GM21526 (cell line): ENCODE measurements at regions not wholly inside any gene's neighbourhood (a gene's known extent, or its start where the extent isn't known, plus 50 kb on each side); places are given as distances from the start of the nearest gene placed in this dataset.
"Not testable (repeated sequence)": the region's sequence is repeated elsewhere in the genome, so short reads cannot be mapped to it uniquely, and the experiment has no call there.

Experiments used
- ATAC-seq: cut with Tn5 transposase; IDR thresholded peaks from one replicate; pipeline ENCODE4 v1.9.1; 2021; ENCODE audit warnings: moderate library complexity; ENCODE audit not compliant: unreplicated experiment, low FRiP score

DNA sequence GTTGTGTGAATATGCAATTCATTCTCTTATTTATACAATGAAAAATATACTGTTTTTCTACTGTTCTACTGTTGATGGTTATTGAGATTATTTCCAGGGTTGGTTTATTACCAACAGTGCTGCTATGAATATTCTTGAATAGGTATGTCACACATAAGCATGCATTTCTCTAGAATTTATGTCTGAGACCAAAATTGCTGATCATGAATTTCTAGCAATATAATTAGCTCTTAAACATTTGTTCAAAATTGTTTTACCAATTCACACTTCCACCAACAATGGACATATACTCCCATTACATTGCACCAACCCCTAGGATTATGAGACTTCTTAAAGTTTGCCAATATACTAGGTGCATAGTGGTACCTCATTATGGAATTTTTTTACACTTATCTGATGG lies 164.1 kb upstream of the KCNQ5 start:
- ATAC-seq = no peak

DNA sequence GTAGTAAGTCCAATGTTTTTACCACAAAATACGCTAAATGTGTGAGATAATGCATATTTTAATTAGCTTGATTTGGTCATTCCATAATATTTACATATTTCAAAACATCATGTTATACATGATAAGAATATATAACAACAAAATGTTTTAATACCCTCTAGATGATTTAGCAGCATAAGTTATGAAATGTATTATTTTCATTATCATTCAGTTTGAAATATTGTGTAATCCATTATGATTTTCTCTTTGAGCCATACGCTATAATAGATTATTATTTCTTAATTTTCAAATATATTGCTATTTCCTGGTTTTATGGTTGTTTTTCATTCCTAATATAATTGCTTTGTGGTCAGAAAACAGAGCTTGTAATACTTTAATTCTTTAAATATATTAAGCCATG lies 163.3 kb upstream of the KCNQ5 start:
- no peak for ATAC-seq

DNA sequence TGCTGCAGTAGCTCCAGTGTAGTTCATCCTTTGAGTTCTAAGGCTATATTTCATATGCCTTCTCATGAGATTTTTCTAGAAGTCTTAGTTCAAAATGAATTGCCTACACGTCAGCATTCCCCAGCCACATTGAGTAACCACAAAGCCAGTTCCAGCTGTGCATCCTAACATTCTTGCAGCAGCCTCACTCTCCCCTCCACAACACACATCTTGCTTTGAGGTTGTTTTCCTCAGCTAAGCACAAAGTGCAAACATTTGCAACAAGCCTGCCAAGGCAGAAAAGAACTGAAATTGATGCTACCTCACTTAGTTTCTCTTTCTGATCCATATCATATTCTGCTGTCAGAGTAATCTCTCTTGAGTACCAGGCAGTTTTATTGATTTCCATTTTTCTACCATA lies 160.7 kb upstream of the KCNQ5 start:
- no peak for ATAC-seq

DNA sequence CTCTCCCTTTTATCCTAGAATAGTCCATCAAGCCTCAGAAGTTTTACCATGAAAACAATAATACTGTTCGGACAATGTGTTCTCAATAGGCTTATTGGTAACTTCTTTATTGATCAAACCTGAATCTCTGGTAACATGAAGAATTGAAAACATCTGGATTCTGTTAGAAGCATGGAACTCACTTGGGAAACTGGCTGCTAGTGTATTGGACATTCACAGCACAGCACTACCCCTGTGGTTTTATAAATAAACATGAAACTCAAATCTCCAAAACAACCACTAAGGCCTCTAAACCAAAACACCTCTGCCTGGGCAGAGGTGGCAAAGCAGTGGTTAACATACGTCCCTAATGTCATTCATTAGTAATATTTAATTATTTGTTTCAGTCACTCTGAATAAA lies 157.6 kb upstream of the KCNQ5 start:
- ATAC-seq = no peak

DNA sequence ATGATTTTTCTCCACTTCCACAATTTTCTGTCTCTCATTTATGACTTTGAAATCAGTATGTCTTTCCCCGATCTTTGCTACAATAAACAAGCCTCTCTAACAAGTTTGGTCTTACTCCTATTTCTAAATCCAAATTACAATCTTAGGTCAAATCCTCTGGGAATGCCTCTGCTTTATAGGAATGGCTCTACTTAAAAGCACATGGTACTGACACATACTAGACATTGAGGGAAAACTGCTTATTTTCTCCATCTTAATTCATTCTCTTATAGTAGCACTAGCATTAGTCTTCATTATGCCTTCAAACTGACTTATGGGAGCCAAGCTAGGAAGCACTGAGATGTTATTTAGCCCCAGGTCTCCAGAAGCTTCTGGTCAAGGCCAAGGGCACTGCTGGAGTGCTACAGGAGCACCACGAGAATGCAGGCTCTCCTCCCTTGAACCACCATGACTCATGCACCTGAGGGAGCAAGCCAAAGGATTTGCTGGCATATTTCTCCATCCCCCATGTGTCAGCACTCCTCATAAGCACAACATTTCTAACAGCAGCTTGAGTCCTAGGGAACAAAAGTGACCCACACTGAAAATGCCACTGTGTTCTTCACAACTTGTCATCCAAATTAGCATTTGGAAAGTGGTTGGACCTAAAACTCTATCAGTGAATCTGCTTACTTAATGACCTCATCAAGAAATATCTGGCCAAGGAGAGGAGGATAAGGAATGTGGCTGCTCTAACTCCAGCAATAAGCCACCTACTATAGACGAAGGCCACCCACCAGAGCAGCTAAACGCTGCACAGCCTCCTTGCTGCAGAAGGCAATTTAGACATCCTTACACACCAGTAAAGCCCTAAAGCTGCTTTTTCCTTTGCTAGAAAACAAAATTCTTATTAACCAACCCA lies 156.8 kb upstream of the KCNQ5 start:
- ATAC-seq = no peak

DNA sequence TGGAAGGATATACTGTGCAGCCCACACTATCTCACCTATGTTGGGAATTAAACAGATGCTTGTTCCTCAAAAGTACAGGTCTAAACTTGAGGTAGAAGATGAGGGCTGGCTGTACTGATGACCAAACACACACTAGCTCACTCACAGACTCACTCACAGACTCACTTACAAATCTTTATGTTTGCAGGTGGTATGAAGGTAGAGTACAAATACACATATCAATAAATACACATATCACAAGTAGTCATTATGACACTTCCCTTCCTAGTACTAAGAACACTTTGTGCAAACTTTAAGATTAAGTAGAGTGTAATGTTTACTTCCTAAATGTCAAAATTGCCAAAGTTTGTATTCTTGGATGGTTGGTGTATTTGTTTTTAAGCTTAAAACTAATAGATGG lies 155.4 kb upstream of the KCNQ5 start:
- no peak for ATAC-seq

DNA sequence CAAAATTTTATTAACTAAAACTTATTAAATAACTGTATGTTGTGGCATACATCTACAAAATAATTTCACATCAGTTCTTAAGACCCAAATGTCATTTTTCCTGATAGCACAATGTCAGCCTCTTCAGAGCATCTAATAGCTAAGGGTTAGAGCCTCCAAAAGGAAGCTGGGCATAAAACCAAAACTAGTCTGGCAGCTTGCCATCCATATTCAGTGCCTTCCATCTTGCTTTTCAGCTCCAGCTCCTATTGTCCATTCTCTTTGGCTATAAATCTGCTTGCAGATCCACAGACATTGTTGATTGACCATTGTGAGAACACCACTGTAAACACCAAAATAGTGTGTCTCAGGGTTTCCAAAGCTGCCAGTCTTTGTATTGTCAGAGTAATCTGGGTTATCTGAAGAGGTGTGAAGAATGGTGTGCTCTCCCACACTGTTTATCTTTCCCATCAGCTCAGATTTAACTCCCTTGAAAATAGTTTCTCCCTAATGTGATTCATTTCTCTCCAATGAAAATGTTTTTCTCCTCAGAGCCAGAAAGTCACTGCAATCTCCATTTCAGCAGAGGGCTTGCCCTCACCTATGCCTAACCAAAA lies 154.8 kb upstream of the KCNQ5 start:
- no peak for ATAC-seq

DNA sequence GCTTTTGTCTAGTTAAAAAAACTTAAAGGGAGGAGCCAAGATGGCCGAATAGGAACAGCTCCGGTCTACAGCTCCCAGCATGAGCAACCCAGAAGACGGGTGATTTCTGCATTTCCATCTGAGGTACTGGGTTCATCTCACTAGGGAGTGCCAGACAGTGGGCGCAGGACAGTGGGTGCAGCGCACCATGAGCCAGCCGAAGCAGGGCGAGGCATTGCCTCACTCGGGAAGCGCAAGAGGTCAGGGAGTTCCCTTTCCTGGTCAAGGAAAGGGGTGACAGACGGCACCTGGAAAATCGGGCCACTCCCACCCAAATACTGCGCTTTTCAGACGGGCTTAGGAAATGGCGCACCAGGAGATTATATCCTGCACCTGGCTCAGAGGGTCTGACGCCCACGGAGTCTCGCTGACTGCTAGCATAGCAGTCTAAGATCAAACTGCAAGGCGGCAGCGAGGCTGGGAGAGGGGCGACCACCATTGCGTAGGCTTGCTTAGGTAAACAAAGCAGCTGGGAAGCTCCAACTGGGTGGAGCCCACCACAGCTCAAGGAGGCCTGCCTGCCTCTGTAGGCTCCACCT lies 152.4 kb upstream of the KCNQ5 start:
- not testable (repeated sequence) for ATAC-seq

DNA sequence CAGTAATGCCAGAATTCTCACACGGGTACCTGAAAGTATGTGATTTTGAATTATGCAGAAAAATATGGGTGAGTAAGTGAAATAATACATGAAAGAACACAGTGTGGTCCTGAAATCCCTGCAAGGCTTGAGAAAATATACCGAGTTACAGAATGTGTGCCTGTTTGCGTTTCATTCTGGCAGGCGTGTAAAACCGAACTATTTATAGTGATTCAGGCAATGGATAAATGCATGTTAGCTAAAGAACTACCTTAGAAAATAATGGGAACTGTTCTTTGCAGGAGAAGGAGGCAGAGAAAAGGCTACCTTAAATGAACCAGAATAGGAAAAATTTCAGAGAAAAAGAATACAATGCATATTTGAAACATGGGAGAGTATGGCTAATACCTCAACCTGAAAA lies 145.8 kb upstream of the KCNQ5 start:
- ATAC-seq = no peak

DNA sequence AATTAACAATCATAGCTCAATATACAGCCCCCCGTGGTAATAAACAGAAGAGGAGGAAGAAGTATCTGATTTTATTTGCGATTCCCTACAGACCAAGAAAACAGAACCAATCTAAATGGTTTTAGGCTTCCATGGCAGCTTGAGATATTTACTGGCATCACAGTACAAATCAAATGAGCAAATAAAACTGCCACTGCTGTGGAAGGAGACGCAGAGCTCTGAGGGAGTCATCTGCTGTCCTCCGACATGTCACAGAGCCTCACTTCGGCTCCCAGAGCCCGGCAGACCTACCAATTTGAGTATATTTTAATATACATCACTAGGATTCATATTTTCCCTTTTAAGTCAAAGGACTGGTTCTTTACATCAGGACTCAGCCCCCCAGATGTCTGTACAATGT lies 145.2 kb upstream of the KCNQ5 start:
- no peak for ATAC-seq

DNA sequence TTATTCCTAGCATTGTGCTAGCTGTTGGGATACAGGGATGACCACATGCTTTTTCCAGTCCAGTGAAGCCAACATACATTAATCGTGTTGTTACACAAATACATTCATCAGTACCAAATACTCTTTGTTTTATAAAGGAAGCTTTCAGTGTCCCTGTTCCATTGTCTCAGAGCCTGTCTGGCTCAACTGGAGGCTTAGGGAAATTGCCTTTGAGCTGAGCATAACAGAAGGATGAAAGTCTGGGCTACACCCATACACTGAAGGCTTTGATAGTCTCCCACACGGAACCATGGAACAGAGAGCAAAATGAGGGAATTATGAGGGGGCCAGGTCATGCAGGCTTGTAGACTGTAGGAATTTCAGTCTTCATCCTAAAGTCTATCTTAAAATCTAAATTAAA lies 126.4 kb upstream of the KCNQ5 start:
- ATAC-seq = no peak

DNA sequence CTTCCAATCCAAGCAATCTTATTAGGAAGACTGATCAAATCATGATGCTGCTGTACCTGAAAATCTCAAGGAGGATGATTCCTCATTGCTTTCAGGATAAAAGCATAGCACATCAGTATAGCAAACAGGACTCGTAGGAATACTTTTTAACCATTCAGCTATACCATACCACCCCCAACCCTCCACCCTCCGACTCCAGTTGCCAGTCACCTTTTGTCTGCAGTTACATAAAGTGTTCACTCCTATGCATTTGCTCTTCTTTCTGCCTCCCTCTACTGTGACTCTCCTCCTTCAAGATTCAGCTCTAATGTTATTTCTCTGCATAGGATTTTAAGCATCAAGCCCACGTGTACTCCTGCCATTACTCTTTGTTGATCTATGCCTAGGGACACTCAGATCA lies 124.7 kb upstream of the KCNQ5 start:
- no peak for ATAC-seq

DNA sequence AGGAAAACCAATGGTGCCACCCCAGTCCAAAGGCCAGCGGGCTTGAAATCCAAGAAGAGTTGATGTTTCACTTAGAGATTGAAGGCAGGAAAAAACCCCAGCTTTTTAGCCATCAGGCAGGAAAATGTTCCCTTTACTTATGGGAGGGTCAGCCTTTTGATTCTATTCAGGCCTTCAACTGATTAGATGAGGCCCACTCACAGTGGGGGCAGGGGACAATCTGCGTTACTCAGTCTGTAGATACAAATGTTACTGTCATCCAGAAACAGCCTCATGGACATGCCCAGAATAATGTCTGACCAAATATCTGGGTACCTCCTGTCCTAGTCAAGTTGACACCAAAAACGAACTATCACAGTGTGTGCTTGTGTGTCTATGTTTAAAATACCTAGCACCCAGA lies 121.2 kb upstream of the KCNQ5 start:
- ATAC-seq = no peak

DNA sequence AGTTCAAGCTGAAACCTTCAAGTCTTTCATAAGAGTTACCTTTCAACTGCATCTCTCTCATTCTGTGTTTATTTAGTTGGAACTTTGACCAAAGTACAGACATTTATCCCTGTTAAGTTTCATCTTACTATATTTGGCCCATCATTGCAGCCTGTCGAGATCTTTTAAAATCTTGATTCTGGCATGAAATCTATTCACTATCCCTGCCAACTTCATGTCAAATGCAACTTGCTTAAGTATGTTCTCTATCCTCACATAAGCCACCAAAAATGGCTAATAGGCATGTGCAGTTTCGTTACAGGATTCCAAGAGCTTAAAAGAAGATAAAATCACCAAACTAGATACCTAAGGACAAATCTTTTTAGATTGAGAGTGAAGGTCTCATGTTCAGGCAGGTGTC lies 117.5 kb upstream of the KCNQ5 start:
- ATAC-seq = no peak

DNA sequence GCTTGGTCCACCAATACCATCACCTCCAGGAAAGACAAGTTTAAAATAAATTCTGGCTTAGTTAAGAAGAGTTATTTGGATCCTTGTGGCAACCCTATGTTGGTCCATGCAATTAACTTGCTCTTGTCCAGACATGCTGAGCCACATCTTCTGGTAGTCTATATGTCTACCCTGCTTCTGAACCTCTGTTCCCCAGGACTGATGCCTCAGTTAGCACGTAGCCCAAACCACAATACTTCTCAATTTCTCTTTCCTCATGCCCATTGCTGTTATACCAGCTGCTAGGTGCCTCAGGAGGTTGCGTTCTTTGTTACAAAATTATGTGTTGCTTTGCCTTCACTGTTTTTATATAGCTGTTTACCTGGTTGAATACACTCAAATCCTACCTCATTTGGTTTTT lies 116.4 kb upstream of the KCNQ5 start:
- no peak for ATAC-seq

DNA sequence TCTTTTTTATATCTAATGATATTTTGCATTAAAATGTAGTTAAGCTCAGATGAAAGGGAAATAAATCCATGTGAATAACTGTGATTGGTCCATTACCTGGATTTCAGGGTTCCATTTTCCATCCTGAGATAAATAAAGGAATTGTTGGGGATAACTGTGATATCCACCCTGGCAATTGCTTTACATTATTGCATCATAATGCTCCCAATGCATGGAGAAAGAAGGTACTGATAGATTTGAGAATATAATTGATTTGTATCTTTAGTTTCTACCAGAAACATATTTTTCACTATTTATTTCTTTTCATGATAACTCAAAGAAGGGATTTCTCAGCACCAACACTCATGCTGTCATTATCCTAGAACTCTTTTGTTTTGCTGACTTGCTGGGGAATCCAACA lies 102.0 kb upstream of the KCNQ5 start:
- ATAC-seq = no peak

DNA sequence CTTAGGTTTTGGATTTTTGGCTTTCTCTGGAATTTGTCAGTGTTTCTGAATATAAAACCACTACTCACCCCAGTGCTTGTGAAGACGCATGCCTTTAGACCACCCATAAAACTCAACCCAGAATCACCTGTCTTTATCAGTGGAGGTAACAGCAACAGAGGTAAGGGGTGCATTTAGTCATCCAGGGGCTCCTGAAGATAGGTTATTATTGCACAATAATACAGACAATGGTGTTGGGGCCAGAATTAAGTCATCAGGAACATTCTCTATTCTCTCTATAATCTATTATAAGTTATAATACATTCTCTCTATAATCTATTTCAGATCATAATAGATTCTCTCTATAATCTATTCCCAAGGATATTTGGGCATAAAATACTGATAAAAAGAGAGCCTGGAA lies 100.2 kb upstream of the KCNQ5 start:
- ATAC-seq = no peak

DNA sequence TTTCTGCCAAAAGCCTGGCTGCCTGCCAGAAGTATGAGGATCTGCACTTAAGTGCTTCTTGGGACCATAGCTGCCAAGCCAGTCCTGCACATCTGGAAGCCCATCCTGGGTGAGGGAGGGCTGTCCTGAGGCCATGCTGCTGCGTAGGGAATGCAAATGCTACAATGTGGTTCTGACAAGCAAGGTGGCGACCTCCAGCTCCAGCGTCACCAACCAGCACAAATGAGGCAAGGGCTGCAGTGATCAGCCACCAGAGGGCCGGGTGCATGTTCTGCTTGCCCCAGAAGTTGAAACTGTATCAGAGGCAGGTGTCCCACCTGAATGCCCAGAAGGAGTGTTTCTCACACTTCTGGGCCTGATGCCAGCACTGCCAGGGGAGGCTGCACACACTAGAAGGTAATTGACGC lies 99.1 kb upstream of the KCNQ5 start:
- ATAC-seq = peak; percentile 78

DNA sequence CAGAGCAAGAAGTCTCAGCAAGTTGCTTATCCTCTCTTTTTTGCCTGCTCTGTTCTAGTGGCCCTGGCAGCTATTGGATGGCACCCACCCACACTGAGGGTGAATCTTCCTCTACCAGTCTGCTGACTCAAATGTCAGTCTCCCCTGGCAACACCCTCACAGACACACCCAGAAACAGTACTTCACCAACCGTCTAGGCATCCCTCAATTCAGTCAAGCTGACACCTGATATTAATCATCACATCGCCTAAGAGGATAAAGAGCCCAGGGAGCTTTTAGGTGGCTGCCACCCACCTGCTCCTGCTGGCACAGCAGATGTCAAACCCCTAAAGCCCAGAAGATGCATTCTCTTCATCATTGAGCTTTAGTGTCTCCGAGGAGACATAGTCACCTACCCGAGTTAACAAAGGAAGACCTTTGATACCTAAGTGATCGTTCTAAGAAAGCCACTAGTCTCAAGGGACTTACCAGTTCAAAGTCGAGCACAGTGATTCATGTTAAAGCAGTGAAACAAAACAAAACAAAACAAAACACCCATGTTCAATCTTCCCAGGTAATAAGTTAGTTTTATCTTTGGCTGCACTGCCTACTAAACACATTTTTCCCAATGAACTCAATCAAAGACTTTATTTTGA lies 97.7 kb upstream of the KCNQ5 start:
- no peak for ATAC-seq

DNA sequence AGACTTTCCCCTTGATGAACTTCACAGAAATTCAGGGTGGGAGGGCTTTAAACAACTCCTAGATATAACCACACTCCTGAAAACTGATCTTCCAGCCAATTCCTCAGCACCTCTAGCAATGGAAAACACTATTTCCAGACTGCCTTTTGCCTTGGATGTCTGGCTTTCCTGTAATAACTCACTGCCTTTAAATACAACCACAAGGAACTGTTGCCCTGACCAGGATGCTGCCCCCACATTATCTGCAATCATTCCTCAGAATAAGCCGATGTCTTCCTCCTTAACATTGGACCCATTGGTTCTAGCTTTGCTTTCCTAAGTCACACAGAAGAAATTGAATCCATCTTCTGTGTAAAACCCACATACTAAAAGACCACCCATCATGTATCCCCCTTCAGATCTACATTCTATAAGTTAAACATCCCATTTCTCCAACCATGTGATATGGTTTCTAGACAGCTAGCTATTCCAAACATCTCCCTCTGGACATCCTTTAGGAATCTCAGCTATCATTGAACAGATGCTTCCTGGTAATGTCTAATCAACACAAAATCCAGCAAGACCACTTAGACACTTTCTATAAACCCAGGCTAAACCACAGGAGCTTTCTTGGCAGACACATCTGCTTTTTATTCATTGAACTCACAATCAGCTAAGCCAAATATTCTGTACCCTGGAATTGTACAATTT lies 95.9 kb upstream of the KCNQ5 start:
- ATAC-seq = no peak

DNA sequence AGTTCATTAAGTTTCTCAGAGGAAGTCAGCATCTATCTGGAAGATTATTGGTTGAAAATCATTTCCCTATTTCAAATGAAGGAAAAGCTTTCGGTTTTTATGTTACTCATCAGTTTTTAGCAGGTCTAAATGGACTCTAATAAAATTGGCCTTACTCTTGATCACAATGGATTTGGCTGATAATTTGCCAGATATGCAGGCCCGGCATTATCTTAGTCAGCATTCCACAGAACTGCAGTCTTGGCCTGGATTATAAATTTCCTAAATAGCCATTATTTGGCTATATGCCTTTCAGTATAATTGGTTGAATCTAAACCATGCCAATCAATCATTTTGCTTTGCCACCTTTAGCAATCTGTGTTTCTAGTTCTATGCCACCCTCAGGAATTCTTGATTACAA lies 91.7 kb upstream of the KCNQ5 start:
- ATAC-seq = no peak
